DLD1 (cell line): ENCODE measurements at regions not wholly inside any gene's neighbourhood (a gene's known extent, or its start where the extent isn't known, plus 50 kb on each side); places are given as distances from the start of the nearest gene placed in this dataset.

ENCODE experiments used
- in situ Hi-C: cut with HindIII; loops from 2 replicates; pipeline ENCODE4 v1.10.0; 2017; ENCODE audit warnings: low sequenced_read_pairs

DNA sequence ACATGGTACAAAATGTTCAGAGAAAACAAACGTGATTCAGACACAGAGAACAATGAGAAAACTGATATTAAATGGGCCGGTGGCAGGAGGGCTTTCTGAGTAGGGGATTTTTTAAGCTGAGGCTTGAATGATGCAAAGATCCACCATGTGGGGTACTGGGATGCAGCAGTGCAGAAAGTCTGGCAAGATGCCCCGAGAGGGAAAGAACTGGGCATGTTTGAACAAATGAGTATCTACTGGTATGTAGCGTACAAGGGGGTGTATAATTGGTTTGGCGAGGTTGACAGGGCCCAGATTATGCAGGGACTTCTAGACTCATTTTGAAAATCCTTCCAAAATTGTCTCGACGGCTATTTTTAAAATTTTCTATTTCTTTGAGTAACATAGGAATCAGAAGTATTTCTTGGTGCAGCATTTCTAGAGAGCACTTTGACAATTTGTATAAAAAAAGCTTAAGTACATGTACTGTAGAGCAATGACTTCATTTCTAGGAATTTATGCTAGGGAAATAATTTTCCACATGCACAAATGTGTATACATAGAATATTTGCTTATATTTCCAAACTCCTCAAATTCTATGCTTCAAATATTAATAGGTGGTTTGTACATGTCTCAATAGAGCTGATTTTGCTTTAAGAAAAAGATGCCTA lies 119.6 kb upstream of the DOK5 start:
- in situ Hi-C loops, result no loop called here

DNA sequence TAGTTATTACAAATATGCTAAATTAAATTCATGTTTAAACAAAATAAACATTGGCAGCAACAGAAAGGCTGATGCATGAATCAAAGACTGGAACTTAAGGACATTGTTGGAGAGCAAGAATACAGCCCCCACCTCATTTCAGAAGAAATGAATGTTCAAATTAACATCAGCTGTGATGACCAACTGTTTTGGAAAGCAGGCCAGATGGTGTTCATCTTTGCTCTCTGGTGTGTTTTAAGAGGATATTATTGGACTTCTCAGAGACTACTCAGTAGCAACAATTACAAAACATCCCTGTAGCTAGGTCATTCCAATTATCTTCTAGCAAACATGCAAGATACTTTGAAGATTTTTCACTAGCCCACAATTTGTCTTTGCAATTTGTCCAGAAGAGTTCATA lies 118.6 kb upstream of the DOK5 start:
- in situ Hi-C loops, result no loop called here

DNA sequence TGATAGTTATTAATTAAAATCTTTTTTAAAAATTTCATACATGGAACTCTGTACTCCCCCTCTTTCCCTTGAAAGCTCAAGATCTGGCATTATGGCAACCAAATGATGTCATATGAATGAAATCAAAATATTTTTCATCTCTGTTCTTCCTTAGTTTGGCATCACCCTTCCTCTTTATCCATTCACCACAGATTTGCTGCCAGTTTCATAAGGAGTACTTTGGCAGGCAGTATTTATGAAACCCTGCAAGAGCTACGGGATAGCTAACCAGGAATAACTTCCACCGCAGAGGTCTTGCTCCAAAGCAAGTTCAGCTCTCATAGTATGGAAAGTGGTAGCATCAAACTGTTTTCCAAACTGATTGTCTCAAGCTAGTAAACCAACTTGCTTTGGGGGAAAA lies 113.9 kb upstream of the DOK5 start:
- in situ Hi-C loops, result loop anchor here (10.0 kb wide), 1 partner anchor 53 kb away; no protein-coding TSS in a partner anchor

DNA sequence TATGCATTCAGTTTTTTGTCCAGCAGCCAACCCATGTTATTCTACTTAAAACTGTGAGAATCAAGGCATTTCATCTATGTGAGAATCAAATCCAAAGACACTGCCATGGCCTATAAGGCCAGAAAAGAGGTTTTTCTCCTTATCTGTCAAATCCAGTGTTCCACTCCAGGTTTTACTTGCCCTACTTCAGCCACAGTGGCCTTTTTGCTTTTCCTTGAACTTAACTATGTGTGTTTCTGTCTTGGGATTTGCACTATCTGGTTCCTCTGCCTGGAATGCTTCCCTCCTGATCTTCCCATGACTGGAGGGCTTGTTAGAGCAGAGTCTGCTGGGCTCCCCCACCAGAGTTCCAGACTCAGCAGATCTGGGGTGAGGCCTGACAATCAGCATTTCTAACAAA lies 113.1 kb upstream of the DOK5 start:
- in situ Hi-C loops, result loop anchor here (10.0 kb wide), 1 partner anchor 53 kb away; no protein-coding TSS in a partner anchor

DNA sequence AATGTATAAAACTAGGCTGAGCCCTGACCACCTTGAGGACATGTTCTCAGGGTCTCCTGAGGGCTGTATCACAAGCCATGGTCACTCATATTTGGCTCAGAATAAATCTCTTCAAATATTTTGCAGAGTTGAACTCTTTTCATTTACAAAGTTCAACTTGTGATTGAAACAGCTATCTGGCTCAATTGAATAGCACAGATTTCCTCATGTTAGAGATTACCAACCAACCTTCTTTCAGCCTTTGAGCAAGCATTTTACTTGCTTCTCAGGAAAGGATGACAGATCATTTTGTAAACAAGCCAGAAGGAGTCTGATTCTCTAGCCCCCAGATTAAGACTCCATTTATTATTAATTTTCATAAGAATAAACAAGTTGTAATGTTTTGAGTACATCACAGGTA lies 111.0 kb upstream of the DOK5 start:
- in situ Hi-C loops, result loop anchor here (10.0 kb wide), 1 partner anchor 50 kb away; no protein-coding TSS in a partner anchor

DNA sequence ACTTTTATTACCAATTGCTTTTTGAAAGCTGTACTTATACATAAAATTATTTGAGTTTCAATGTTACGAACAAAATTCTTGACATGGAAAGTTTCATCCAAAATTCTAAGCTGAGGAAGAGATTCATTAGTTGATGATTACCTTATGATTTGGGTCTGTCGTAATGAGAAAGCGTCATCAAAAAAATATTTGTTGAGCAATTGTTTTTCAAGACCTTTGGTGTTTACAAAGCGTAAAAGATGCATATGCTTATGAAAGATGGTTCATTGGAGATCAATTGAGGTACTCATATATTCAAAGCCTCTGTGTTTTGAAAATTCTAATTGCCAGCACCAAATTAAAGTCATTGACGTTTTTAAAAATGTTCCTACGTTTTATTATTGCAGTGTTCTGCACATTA lies 110.5 kb upstream of the DOK5 start:
- in situ Hi-C loops, result loop anchor here (10.0 kb wide), 1 partner anchor 50 kb away; no protein-coding TSS in a partner anchor

DNA sequence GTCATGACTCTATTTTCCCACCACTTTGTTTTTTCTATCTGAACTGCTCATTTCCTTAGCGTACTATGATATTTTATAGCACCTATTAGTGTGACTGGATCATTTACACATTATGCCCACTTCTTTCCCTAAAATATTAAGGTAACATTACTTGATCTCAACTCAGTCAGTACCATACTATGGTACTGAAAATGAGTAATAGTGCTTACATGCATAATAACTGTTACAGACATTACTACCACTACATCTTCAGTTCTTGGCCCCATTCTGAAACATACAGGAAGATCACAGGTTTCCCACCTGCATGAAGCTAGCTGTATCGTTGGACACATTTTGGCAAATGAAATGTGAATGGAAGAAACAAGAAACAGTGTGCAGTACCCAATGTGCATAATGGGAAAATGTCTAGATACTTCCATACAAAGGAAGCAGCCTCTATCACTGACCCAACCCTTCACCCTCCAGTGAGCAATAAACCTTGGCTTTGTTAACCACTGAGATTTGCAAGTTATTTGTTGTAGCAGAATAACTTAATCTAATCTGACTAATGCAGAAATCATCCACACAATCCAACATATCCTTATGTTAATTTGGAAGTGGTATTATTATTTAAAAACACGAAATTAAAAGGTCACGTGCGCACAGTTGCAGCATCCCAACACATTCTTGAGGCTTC lies 108.6 kb upstream of the DOK5 start:
- in situ Hi-C loops, result loop anchor here (10.0 kb wide), 1 partner anchor 48 kb away; no protein-coding TSS in a partner anchor

DNA sequence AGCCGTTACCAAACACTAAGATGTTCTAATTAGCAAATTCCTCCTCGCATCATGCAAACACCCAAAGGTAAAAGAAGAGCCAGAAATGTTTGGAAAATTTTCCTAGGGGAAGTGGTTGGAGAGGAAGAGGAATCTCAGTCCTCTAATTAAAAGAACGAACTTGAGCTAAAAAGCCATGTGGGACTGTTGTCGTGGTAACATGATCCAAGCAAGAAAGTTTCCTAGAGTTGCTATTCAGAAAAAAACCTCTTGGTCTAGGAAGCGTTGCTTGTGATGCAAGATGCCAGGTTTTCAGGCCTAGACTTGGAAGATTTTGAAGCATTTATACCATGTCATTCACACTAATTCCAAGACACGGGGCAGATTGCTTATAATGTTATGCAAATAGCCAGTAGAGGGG lies 106.8 kb upstream of the DOK5 start:
- in situ Hi-C loops, result loop anchor here (10.0 kb wide), 1 partner anchor 46 kb away; no protein-coding TSS in a partner anchor

DNA sequence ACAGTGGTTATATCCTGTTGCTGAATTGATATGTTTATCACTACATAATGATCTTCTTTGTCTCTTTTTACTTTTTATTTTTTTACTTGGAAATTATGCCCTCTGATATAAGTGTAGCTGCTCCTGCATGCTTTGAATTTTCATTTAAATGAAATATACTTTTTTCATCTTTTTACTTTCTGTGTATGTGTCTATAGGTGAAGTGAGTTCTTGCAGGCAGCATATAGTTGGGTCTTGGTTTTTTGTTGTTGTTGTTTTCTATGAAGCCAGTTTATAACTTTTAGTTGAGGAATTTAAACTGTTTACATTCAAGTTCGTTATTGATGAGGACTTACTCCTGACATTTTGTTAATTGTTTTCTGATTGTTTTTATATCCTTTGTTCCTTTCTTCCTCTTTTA lies 103.1 kb upstream of the DOK5 start:
- in situ Hi-C loops, result no loop called here

DNA sequence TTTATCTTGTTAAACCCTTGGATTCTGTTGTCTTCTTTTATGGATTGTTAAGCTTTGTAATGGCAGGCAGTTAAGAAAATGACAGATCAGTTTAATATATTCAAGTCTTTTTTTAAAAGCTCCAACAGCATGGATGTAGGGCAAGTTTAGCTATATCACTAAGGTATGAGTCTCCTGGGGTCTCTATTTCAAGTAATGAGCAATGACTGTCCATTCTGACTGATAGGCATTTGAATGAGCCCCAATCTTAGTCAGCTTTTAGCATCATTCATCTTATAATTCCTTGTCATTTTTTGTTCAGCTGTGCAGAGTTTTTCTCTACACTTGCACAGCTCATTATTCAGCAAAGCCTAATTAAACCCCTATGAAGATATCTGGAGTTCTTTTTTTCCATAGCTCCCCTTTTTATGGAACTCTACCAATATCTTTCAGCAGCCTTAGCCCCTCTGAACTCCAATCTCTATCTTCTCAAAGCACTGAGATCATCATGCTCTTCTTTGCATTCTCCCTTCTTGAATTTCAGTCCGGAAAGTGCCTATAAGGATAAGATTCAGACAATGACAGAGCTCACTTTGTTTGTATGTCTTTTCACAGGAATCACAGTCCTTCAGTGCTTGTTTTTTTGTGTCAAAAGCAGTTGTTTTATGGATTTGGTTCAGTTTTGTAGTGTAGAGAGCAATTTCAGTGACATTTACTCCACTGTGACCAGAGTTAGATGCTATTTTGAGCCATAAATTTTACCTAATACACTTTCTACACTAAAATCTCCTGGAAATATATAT lies 97.2 kb upstream of the DOK5 start:
- in situ Hi-C loops, result no loop called here

DNA sequence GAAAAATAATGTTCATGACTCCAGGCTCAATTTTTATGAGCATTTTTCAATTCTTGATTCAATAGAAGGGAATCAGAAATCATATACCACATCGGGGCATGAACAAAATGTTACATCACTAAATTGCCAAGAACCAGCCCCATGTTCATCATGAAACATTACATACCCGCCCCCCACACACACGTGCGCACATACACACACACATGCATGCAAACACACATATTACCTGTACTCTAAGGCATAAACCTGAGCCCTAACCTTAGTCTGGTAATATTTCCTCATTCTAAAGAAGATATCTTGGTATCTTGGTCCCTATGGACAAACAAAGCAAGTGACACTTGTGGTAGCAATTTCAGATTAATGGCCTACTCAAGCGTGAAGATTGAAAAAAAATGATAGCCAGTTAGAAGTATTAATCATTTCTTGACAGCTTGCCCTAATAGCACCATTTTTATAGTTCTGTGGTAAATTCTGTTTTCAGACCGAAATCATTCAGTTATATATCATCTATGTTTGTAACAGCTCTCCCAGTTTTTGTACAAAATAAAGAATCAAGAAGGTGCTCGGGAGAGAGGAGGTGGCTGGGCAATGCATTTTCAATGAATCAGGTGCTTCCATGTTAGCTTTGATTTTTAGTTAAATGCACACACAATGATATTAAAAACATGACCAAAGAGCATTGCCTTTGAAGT lies 95.4 kb upstream of the DOK5 start:
- in situ Hi-C loops, result no loop called here

DNA sequence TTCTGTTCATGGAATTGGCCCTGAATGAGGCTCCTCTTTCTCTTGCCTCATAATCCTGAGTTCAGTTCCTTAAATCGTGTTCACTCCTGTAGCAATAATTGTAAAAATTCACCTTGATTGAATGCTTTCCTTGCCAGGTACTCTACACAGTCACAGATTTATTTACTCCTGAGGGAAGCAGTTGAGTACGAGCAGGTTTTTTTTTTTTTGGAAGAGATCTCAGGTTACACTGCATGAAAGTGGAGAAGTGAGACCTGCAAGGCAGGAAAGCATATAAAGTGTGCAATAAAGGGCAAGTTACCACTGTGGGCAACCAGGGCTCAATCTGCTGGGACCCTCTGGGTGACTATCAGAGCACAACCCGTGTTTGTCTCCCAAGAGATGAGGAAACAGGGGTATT lies 93.0 kb upstream of the DOK5 start:
- in situ Hi-C loops, result no loop called here

DNA sequence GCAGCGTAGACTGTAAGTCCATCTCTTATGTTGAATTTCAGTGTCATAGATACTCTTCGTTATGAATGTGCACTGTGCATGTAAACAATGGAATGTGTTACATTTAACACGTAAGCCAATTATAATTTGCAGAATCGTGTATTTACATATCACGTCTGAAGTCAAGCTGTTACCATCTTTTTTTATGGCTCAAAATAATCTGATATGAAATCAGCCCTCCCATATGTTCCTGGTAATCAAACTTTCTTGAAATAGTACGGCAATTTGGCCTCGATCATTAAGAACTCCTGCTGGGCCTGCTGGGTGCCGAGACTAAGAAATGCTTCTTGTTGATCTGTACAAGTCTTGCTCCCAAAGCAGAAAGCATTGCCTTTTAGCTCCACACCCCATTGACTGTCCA lies 89.6 kb upstream of the DOK5 start:
- in situ Hi-C loops, result no loop called here

DNA sequence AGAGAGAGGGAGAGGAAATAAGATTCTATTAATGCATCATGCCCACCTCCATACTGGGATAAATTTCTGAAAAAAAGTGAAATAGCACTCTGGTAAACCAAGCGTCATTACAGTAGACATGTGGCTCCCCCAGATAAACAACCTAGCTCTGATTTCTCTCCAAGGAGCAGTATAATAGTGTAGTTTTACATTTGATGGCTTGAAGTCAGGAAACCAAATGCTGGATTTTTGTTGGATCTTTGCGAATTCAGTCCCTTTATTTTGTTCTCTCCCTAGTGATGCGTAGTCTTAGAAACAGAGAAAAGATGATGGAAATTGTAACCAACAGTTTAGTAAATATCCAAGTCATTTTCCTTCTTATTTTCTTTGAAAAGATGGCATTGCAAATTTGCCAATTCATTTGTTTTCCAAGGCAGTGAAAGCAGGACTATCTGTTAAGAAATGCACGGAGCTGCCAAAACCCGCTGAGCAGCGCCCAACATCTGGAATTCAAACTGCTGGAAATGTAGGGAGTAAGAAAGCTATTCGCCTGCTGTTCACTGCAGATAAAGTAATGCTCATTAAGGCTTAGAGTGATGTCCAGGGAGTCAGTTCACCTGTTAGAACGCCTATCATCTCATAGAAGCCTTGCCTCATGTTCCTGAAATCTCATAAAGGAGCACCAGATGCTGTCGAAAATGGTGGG lies 85.7 kb upstream of the DOK5 start:
- in situ Hi-C loops, result no loop called here

DNA sequence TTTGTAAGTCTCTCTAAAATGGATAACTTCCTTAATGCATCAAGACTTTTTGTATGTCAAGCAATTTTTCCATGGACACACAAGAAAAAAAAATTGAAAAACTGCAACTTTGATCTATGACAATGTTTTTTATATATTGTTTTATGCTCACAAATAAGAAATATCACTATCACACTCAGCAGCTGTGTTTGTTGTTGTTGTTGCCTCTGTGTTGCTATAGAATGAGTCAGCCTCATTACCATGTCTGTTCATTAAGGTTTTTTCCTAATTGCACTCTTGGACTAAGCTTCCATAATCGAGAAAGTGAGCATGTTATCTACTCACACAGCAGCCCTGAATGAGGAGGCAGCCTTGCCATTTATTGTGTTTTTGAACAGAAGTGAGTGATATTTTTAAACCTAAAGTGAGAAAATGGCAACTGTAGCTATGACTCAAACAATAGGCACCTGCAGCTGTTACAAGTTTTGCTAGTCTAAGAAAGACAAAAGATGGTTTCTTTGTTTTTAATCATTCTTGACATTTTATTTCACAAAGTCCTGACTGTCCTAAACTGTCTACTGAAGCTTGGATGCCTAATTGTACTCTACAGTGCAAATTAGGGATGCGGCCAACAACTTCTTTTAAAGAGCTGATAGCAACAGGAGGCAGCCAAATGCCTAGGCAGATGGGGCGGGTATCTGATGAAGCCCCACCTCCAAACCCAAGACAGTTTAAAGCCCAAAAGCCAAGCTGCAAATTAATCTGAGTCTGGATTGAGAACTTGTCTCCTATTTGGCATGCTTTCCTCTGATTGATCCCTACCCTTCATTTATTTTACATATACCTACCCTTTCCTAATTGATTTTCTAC lies 77.9 kb upstream of the DOK5 start:
- in situ Hi-C loops, result no loop called here

DNA sequence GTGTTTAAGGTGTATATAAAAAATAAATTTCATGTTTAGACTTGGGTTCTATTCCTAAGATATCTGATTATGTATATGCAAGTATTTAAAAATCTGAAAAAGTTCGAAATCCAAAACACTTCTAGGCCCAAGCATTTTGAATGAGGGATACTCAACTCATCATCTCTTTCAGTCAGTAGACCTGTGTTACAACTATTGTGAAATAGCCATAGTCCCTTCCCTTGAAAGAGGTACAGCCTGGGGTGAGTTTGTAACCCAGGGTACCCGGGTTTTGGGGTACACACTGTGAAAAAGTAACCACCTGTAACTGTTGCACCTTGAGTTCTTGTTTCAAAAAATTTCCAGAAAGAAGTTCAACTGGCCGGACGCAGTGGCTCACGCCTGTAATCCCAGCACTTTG lies 76.6 kb upstream of the DOK5 start:
- in situ Hi-C loops, result no loop called here

DNA sequence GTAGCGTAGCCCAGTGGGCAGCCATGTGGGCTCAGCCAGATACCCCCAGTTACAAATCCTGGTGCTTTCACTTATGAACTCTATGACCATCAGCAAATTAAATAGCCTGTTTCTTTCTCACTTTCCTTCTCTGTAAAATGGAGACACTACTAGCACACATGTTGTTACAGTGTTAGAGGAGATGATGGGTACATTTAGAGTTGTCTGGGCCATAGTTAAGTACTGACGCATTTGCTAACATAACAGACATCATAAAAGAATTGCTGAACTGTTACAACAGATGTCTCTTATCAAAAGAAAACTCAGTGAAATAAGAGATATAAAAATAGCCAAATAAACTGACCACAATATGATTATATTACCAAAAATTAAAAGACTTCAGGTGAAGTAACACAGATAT lies 69.9 kb upstream of the DOK5 start:
- in situ Hi-C loops, result no loop called here

DNA sequence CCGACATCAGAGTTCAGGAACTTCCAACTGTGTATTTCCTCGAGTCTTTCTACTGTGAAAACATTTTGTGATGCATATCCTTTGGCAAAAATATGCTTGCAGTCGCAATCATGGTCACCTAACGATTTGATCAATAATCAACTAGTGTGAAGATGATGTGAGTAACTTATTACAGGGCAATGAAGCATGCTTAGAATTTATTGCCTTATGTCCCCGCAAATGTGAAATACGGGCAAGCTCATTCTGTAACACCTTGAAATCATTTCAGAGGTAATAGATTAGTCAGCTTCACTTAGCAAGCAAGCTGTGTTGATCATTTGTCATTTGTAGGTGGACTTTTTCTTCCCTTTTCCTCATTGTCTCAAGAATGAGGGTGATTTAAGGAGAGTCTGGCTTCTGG lies 67.9 kb upstream of the DOK5 start:
- in situ Hi-C loops, result no loop called here

DNA sequence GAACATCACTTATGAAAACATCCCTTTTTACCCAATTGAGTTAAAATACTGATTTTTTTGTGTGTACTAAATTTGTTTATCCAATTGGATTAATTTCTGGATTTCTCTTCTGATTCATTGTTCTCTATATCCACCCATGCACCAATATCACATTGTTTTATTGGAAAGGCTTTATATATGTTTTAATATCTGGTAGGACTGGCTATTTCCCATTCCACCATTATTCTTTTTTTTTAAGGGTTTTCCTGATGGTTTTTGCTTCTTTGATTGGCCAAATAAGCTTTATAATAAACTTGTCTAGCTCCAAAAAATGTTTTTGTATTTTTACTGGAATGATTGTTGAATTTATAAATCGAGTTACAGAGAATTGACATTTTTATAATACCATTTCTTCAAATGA lies 59.4 kb upstream of the DOK5 start:
- in situ Hi-C loops, result loop anchor here (10.0 kb wide), 1 partner anchor 51 kb away; no protein-coding TSS in a partner anchor

DNA sequence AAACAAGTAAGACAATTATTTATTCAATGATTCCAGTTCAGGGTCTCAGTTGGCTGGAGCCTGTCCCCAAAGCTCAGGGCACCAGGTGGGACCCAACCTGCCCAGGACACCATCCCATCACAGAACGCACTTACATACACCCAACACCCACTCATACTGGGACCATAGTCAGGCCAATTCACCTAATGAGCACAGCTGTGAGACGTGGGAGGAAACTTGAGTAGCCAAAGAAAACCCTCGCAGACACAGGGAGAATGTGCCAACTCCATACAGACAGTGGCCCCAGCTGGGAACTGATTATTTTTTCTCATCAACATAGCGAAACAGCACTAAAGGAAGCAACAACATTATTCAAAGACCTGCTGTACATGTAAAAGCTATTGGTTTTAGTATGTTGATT lies 58.6 kb upstream of the DOK5 start:
- in situ Hi-C loops, result loop anchor here (10.0 kb wide), 1 partner anchor 52 kb away; no protein-coding TSS in a partner anchor
